IPS DF 6.9 (cell line): ENCODE measurements at regions not wholly inside any gene's neighbourhood (a gene's known extent, or its start where the extent isn't known, plus 50 kb on each side); places are given as distances from the start of the nearest gene placed in this dataset.

Experiments used
- DNase-seq: peaks from one replicate; pipeline ENCODE4 v3.0.0-alpha.2; 2013; ENCODE audit warnings: low read depth, low spot score
- H3K27ac ChIP-seq: one replicate; pipeline ENCODE4 v1.5.1; 2013; ENCODE audit warnings: low read length, control low read depth
- H3K27me3 ChIP-seq: 2 replicates; pipeline ENCODE4 v1.6.1; 2013; ENCODE audit warnings: mild to moderate bottlenecking, low read length; ENCODE audit not compliant: control insufficient read depth, insufficient read depth
- H3K36me3 ChIP-seq: 2 replicates; pipeline ENCODE4 v1.6.1; 2013; ENCODE audit warnings: low read length; ENCODE audit not compliant: control insufficient read depth, insufficient read depth
- H3K4me1 ChIP-seq: 2 replicates; pipeline ENCODE4 v1.6.1; 2013; ENCODE audit warnings: low read length; ENCODE audit not compliant: control insufficient read depth, insufficient read depth
- H3K4me3 ChIP-seq: 2 replicates; pipeline ENCODE4 v1.5.1; 2013; ENCODE audit warnings: mild to moderate bottlenecking, low read length
- H3K9me3 ChIP-seq: 2 replicates; pipeline ENCODE4 v1.6.1; 2013; ENCODE audit warnings: low read length, inconsistent platforms; ENCODE audit not compliant: control insufficient read depth, insufficient read depth
- WGBS: extraction: QIAGEN DNeasy Blood & Tissue Kit; methylation state at CpG from one replicate; pipeline ENCODE4 v1.1.7; 2013; ENCODE audit warnings: mixed read lengths, missing lambda C conversion rate; ENCODE audit not compliant: insufficient read length, insufficient coverage; 5-methylcytosine and 5-hydroxymethylcytosine counted together

DNA sequence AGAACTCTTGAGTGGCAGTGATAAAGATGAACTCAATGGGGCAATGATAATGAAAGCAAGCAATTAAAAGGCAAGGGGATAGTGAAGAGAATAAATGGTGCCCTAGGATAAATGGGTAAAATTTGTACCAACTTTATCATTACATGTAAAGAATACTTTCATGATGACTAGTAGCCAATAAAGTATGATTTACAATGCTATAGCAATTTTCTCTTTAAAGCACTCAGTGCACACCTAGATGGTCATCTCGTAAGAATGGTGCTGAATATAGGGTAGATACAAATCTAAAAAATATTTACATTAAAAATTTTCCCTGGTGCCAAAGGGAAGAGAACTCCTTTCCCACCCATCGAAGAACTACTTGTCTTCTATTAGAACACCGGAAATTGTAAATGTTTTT, 651.4 kb downstream of the STPG2 start:
- no CpG with 5 or more reads among the region's 3 CpGs for WGBS
- no peak for DNase-seq
- no peaks in the 10 kb centered on the region for H3K36me3 ChIP-seq
- H3K4me1 ChIP-seq = peaks cover 3% of the 10 kb centered on the region; the same call in 1 of the 2 replicates
- no peak overlapping the region for H3K4me3 ChIP-seq
- H3K9me3 ChIP-seq = no peaks in the 10 kb centered on the region
- no peaks in the 10 kb centered on the region for H3K27me3 ChIP-seq
- H3K27ac ChIP-seq = no peak overlapping the region

DNA sequence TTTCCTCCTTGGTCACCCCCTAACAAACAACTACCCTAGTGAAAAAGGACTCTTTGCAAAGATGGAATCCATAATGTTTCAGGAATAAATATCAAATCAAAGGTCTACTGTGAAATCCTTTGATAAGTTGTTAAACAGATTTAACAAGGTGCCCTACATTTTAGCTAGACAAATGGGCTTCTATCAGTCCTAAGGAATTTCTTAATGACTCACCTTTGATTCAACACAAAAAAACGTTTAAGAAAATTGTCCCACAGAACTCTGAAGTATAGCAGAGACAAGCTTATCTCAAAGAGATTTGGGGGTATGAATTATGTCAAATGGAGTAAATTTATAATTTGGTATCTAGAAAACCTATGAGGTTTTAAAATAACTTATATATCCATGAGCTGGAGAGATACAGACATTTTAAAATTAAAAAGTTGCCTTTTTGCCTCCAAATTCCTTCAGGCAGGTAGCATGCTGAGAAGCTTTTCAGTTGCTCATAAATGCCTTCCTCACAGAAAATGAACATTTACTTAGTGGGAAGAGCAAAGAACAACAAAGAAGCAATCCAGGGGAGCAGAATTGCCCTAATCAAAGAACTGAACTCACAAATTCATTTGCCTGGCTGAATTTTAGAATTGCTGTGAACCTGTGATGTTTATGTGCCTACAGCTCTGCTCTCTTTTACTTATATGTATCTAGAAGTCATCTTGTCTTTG, 649.3 kb downstream of the STPG2 start:
- WGBS = no CpG with 5 or more reads among the region's 1 CpG
- Histone ChIP-seq H3K27ac (no peak overlapping the region), H3K4me1 (peaks cover 3% of the 10 kb centered on the region; the same call in 1 of the 2 replicates), H3K27me3 (no peaks in the 10 kb centered on the region), H3K36me3 (no peaks in the 10 kb centered on the region), H3K9me3 (no peaks in the 10 kb centered on the region), H3K4me3 (no peak overlapping the region)
- no peak for DNase-seq

DNA sequence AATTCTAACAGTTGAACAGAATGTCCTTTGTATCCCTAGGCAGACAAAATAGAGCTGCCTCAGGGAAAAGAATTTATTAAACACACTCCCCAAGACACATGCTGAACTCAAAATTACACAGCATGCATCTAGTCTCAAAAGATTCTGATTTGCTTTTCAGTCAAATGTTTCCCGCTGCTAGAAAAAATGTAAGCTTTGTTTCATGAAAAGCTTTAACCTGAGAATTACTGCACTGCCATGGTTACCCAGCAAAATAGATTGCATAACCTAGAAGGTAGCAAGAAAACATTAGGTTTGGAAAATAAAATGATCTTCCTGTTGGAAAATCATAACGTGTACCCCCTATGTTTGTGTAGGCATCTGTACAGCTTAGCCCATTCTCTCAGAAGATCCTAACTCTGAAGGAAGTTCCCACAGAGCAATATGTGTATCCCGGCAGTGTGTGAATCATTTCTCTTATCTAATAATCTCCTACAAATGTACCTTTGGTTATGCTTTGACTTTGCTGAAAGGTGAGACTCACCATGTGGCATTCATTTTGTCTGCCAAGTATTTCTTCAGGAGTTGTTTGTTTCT, 646.9 kb downstream of the STPG2 start:
- Histone ChIP-seq H3K4me3 (no peak overlapping the region), H3K9me3 (no peaks in the 10 kb centered on the region), H3K36me3 (no peaks in the 10 kb centered on the region), H3K4me1 (peaks cover 3% of the 10 kb centered on the region; the same call in 1 of the 2 replicates), H3K27ac (no peak overlapping the region), H3K27me3 (no peaks in the 10 kb centered on the region)
- DNase-seq = no peak
- whole genome bisulfite sequencing = no CpG with 5 or more reads among the region's 3 CpGs

DNA sequence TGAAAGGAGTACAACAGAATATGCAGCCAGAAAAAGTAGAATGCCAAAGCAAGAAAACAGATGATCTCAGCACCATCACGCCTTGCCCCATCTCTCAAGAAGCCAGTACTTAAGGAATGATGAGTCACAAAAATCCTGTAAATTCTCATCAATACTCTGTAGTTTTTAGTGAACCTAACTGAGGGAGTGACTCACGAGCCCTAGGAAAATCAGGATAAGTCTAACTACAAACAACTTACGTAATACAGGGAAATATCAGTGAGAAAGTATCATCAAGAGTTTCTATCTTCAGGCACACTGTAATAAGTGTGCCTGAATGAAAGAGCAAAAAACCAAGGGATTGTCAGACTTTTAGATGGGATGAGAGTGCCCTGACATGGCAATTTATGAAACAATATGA, 644.4 kb downstream of the STPG2 start:
- DNase-seq = no peak
- no CpG with 5 or more reads among the region's 3 CpGs for WGBS
- H3K4me1 ChIP-seq = peaks cover 3% of the 10 kb centered on the region; the same call in 1 of the 2 replicates
- H3K27ac ChIP-seq = no peak overlapping the region
- no peaks in the 10 kb centered on the region for H3K36me3 ChIP-seq
- no peaks in the 10 kb centered on the region for H3K9me3 ChIP-seq
- H3K27me3 ChIP-seq = no peaks in the 10 kb centered on the region
- no peak overlapping the region for H3K4me3 ChIP-seq

DNA sequence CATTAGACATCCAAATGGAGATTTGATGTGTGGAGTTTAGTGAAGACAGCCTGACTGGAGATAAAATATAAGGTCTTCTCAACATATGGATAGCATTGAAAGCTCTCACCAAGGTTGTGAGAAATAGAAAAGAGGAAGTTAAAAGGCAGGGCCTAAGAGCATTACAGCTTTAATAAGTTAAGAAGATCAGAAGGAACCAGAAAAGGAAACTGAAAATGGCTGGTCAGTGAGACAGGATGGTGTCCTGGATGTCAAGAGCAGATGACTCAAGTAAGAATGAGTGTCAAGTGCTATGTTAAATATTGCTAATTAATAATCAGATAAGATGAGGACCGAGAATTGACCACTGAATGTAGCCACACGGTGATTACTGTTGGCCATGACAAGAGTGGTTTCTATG, 642.9 kb downstream of the STPG2 start:
- no peak overlapping the region for H3K4me3 ChIP-seq
- no CpG with 5 or more reads among the region's 2 CpGs for WGBS
- H3K36me3 ChIP-seq = no peaks in the 10 kb centered on the region
- no peaks in the 10 kb centered on the region for H3K27me3 ChIP-seq
- H3K9me3 ChIP-seq = no peaks in the 10 kb centered on the region
- peaks cover 3% of the 10 kb centered on the region; the same call in 1 of the 2 replicates for H3K4me1 ChIP-seq
- H3K27ac ChIP-seq = no peak overlapping the region
- no peak for DNase-seq

DNA sequence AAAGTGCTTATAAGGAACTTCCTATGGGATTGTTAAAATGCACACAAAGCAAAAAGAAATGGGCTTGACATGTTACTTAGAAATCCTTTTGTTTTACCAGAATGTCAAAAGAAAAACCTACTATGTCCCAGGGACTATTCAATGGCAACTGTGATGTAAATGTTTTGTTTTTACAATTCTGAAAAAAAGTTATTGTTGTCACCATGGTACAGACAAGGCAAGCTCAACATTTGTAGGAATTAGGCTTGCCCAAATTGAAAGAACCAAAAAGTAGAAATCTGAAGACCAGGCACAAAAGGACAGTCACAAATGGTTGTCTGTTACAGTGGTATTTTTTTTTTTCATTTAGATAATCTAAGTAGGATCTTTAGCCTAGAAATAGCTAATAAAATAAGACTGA, 638.6 kb downstream of the STPG2 start:
- Histone ChIP-seq H3K27me3 (no peaks in the 10 kb centered on the region), H3K27ac (no peak overlapping the region), H3K36me3 (no peaks in the 10 kb centered on the region), H3K4me1 (no peaks in the 10 kb centered on the region), H3K9me3 (no peaks in the 10 kb centered on the region), H3K4me3 (no peak overlapping the region)
- no peak for DNase-seq

DNA sequence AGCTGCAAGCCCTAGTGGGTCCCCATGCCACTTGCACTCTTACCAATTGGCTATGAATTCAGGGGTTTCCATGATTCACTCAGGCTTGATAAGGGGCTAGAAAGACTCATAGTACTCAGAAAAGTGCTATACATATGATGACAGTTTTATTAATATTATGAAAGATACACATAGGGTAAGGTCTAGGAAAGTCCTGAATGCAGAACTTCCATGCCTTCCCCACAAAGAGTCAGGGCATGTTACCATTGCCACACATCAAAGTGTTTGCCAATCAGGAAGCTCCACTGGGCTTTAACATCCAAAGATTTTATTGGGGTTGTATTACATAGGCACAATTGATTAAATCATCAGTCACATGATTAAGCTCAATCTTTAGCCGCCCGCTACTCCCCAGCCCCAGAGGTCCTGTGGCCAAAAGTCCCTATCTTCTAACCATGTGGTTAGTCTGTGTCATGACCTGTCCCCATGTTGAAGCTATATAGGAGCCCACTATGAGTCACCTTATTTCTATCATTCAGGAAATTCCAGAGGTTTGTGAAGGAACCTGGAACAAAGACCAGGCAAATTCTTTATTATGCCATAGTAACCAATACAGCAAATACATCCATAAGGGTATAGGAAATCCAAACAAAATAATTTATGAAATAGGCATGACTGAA, 635.6 kb downstream of the STPG2 start:
- H3K36me3 ChIP-seq = no peaks in the 10 kb centered on the region
- DNase-seq = no peak
- no peak overlapping the region for H3K27ac ChIP-seq
- no peak overlapping the region for H3K4me3 ChIP-seq
- no CpG with 5 or more reads among the region's 2 CpGs for WGBS
- no peaks in the 10 kb centered on the region for H3K9me3 ChIP-seq
- no peaks in the 10 kb centered on the region for H3K4me1 ChIP-seq
- no peaks in the 10 kb centered on the region for H3K27me3 ChIP-seq
